ENCODE measurements at regions not wholly inside any gene's neighbourhood (a gene's known extent, or its start where the extent isn't known, plus 50 kb on each side); places are given as distances from the start of the nearest gene placed in this dataset.

GRCh38 chr15:50815958-50816590, 50.6 kb upstream of the SPPL2A start:
- CTCF ChIA-PET: interaction anchor here (0.7 kb wide), 1 partner anchor 60 kb away, joined by 3 read pairs; no protein-coding TSS in a partner anchor
- no peaks in the 10 kb centered on the region for H3K9me3 ChIP-seq (ENCODE audit: control insufficient read depth, insufficient read depth, low read depth, low read length)
- H3K36me3 ChIP-seq (ENCODE audit: control insufficient read depth in 2 of 2, insufficient read depth in 1 of 2, low read length in 2 of 2): no peaks in the 10 kb centered on the region
- POLR2A ChIA-PET: interaction anchor here (1.2 to 1.4 kb wide), 2 partner anchors 17 to 51 kb away, joined by 3 read pairs; partner anchors contain the start of gene SPPL2A
- no peak overlapping the region for H3K27ac ChIP-seq (ENCODE audit: extremely low read depth, low read depth, low read length)
- H3K4me1 ChIP-seq (ENCODE audit: control insufficient read depth, insufficient read depth, low read length): peaks cover 10% of the 10 kb centered on the region
- H3K4me3 ChIP-seq (ENCODE audit: low read depth, low read length): no peak overlapping the region
- TF ChIP-seq ZNF311 (tag by site-specific recombination; IDR thresholded peaks at IDR 0.05; ENCODE audit: borderline replicate concordance) (no peak), ZNF660 (tag by site-specific recombination; IDR thresholded peaks at IDR 0.05) (0 out of 2 replicates have a peak, but pooled peaks have one; percentile 69), ZFP3 (tag by site-specific recombination; IDR thresholded peaks at IDR 0.05; ENCODE audit: low read depth) (no peak), ZNF747 (tag by site-specific recombination; IDR thresholded peaks at IDR 0.05) (no peak), ZNF645 (tag by site-specific recombination; IDR thresholded peaks at IDR 0.05) (no peak), PRDM4 (tag by site-specific recombination; IDR thresholded peaks at IDR 0.05) (no peak), ZNF211 (tag by site-specific recombination; IDR thresholded peaks at IDR 0.05; ENCODE audit: low read depth) (no peak), ZNF248 (tag by site-specific recombination; IDR thresholded peaks at IDR 0.05) (no peak), ZNF18 (tag by site-specific recombination; IDR thresholded peaks at IDR 0.05) (0 out of 2 replicates have a peak, but pooled peaks have one; percentile 46), ZNF138 (tag by site-specific recombination; IDR thresholded peaks at IDR 0.05; ENCODE audit: borderline replicate concordance) (no peak), ZFHX2 (tag by site-specific recombination; conservative IDR thresholded peaks at IDR 0.05) (peak; percentile 52; the same call in 1 of the 2 replicates), ZNF629 (tag by site-specific recombination; IDR thresholded peaks at IDR 0.05) (peak; percentile 49), ZNF174 (tag by site-specific recombination; IDR thresholded peaks at IDR 0.05) (no peak), PRDM6 (tag by site-specific recombination; IDR thresholded peaks at IDR 0.05) (peak; percentile 73), SETDB1 (IDR thresholded peaks at IDR 0.05; ENCODE audit: insufficient read length, low read length) (no peak), ELK4 (IDR thresholded peaks at IDR 0.05; ENCODE audit: borderline replicate concordance, low read depth, low read length) (no peak), KLF17 (tag by site-specific recombination; IDR thresholded peaks at IDR 0.05) (no peak), PRDM1 (tag by site-specific recombination; IDR thresholded peaks at IDR 0.05) (peak; percentile 31; the same call in 1 of the 2 replicates), GLIS1 (tag by site-specific recombination; IDR thresholded peaks at IDR 0.05) (peak; percentile 53), TRIM28 (IDR thresholded peaks at IDR 0.05; ENCODE audit: borderline replicate concordance, low read length) (peak; percentile 92), ZNF692 (tag by site-specific recombination; IDR thresholded peaks at IDR 0.05) (no peak), ZEB2 (tag by site-specific recombination; IDR thresholded peaks at IDR 0.05) (no peak), RBAK (tag by site-specific recombination; IDR thresholded peaks at IDR 0.05) (no peak), ZBTB17 (tag by site-specific recombination; IDR thresholded peaks at IDR 0.05) (peak; percentile 55; the same call in 1 of the 2 replicates), ZNF350 (tag by site-specific recombination; IDR thresholded peaks at IDR 0.05) (no peak), ZXDB (tag by site-specific recombination; IDR thresholded peaks at IDR 0.05) (0 out of 2 replicates have a peak, but pooled peaks have one; percentile 47), EGR2 (tag by site-specific recombination; IDR thresholded peaks at IDR 0.05; ENCODE audit: low read depth) (peak; percentile 50; the same call in 1 of the 2 replicates), ZNF366 (tag by site-specific recombination; conservative IDR thresholded peaks at IDR 0.05) (peak; percentile 83)

All from HEK293 (cell line).